HCT116 (cell line): ENCODE measurements at regions not wholly inside any gene's neighbourhood (a gene's known extent, or its start where the extent isn't known, plus 50 kb on each side); places are given as distances from the start of the nearest gene placed in this dataset.

ENCODE experiments used
- ATAC-seq: fragments of 200-7000 bp; cut with Tn5 transposase; 2 replicates; pipeline ENCODE4 v1.9.1; 2020; ENCODE audit warnings: mild to moderate bottlenecking, moderate library complexity
- BruUV-seq: library from RNA; stranded (reverse); fragments of 400-500 nt; replicated peaks from 2 replicates; lab custom pipeline; 2021; lab: Mats Ljungman, UMichigan
- CTCF ChIA-PET: fragments of 300-600 bp; sonication (Branson Sonifier 250); formaldehyde crosslinking; loops from one replicate; lab custom pipeline; 2021; ENCODE audit warnings: antibody characterized with exemption; lab: Charles Lee
- POLR2A ChIA-PET: fragments of 300-600, 350-600 bp; sonication (Branson Sonifier 250); formaldehyde crosslinking; loops from one replicate; lab custom pipeline; 2021; ENCODE audit warnings: antibody characterized with exemption; lab: Charles Lee
- RAD21 ChIA-PET, 2 experiments: fragments of 300-600 bp; sonication (Branson Sonifier 250); formaldehyde crosslinking; loops; one replicate each; lab custom pipeline; 2023; ENCODE audit warnings: low total read pairs in 2 of 2; ENCODE audit not compliant: uncharacterized antibody in 2 of 2, unreplicated experiment in 2 of 2, low non-redundant PET in 1 of 2; lab: Charles Lee
- DNase-seq: peaks from one replicate; pipeline ENCODE4 v3.0.0-alpha.2; 2010; ENCODE audit warnings: low read depth, low spot score
- H2AFZ ChIP-seq: fragments of 200-600 bp; shearing (Covaris generic), sonication (generic); 2 replicates; pipeline ENCODE4 v1.6.1; 2017; ENCODE audit warnings: low read depth, mixed run types, mixed read lengths, antibody characterized with exemption, low read length; ENCODE audit not compliant: poor library complexity, severe bottlenecking
- H3K27ac ChIP-seq: 2 replicates; pipeline ENCODE4 v1.5.1; 2012; ENCODE audit warnings: low read depth, low read length
- H3K27me3 ChIP-seq: fragments of 200-600 bp; sonication (generic); 2 replicates; pipeline ENCODE4 v1.6.1; 2016; ENCODE audit warnings: mixed run types, low read length, mixed read lengths; ENCODE audit not compliant: insufficient read depth
- H3K36me3 ChIP-seq, 2 experiments: fragments of 200-500 bp in 1 of 2; fragments of 200-600 bp in 1 of 2; sonication (Bioruptor generic) in 1 of 2; sonication (generic) in 1 of 2; 2 replicates each; pipeline versions ENCODE4 v1.5.1 to v1.6.1; 2014 to 2016; ENCODE audit warnings: low read length in 2 of 2, inconsistent platforms in 1 of 2, mixed read lengths in 1 of 2, mixed run types in 1 of 2; ENCODE audit not compliant: insufficient read depth in 2 of 2, control insufficient read depth in 1 of 2
- H3K4me1 ChIP-seq, 2 experiments: fragments of 200-600 bp in 1 of 2; sonication (generic) in 1 of 2; 2 replicates each; pipeline versions ENCODE4 v1.5.1 to v1.6.1; 2012 to 2017; ENCODE audit warnings: low read length in 2 of 2, inconsistent platforms in 1 of 2, mild to moderate bottlenecking in 1 of 2, mixed read lengths in 1 of 2, mixed run types in 1 of 2, moderate library complexity in 1 of 2; ENCODE audit not compliant: insufficient read depth in 2 of 2, control insufficient read depth in 1 of 2
- H3K4me2 ChIP-seq: fragments of 200-600 bp; sonication (generic); 2 replicates; pipeline ENCODE4 v1.6.1; 2017; ENCODE audit warnings: mixed run types, low read length, mixed read lengths
- H3K4me3 ChIP-seq, 2 experiments: fragments of 200-600 bp in 1 of 2; sonication (generic) in 1 of 2; replicated peaks in 1 of 2; 2 replicates each; pipeline ENCODE4 v1.5.1; 2011 to 2016; ENCODE audit warnings: low read length in 2 of 2, control low read depth in 1 of 2, low read depth in 1 of 2, mild to moderate bottlenecking in 1 of 2, mixed read lengths in 1 of 2, mixed run types in 1 of 2
- H3K79me2 ChIP-seq: fragments of 200-600 bp; sonication (generic); 2 replicates; pipeline ENCODE4 v1.6.1; 2017; ENCODE audit warnings: mild to moderate bottlenecking, mixed run types, low read length, moderate library complexity, mixed read lengths; ENCODE audit not compliant: insufficient read depth
- H3K9ac ChIP-seq: fragments of 200-600 bp; sonication (generic); 2 replicates; pipeline ENCODE4 v1.6.1; 2016; ENCODE audit warnings: low read length, mixed read lengths
- H3K9me2 ChIP-seq: fragments of 200-600 bp; sonication (generic), shearing (Covaris generic); 2 replicates; pipeline ENCODE4 v1.6.1; 2017; ENCODE audit warnings: mixed run types, mild to moderate bottlenecking, moderate library complexity; ENCODE audit not compliant: insufficient read depth
- H3K9me3 ChIP-seq, 2 experiments: fragments of 200-500 bp in 1 of 2; fragments of 200-600 bp in 1 of 2; sonication (Bioruptor generic) in 1 of 2; sonication (generic) in 1 of 2; 2 replicates each; pipeline ENCODE4 v1.6.1; 2014 to 2017; ENCODE audit warnings: low read length in 2 of 2, mixed read lengths in 2 of 2, inconsistent platforms in 1 of 2, low read depth in 1 of 2, mild to moderate bottlenecking in 1 of 2, mixed run types in 1 of 2, moderate library complexity in 1 of 2; ENCODE audit not compliant: control insufficient read depth in 1 of 2, insufficient read depth in 1 of 2
- H4K20me1 ChIP-seq: fragments of 200-600 bp; sonication (generic), shearing (Covaris generic); 2 replicates; pipeline ENCODE4 v1.6.1; 2017; ENCODE audit warnings: mixed run types, mild to moderate bottlenecking, moderate library complexity; ENCODE audit not compliant: insufficient read depth
- CBX3 ChIP-seq: IDR thresholded peaks from 2 replicates; pipeline ENCODE4 v1.6.1; 2012; ENCODE audit warnings: low read depth
- CEBPB ChIP-seq: IDR thresholded peaks from 2 replicates; pipeline ENCODE4 v1.6.1; 2012; ENCODE audit warnings: low read depth
- EGR1 ChIP-seq: IDR thresholded peaks from 2 replicates; pipeline ENCODE4 v1.6.1; 2012; ENCODE audit warnings: low read depth
- EZH2 ChIP-seq: fragments of 200-600 bp; sonication (generic); IDR thresholded peaks from 2 replicates; pipeline ENCODE4 v1.6.1; 2017; ENCODE audit warnings: antibody characterized with exemption, mixed run types
- EZH2phosphoT487 ChIP-seq: fragments of 200-600 bp; IDR thresholded peaks from 2 replicates; pipeline ENCODE4 v1.6.1; 2018; ENCODE audit warnings: antibody characterized with exemption, borderline replicate concordance
- FOSL1 ChIP-seq: IDR thresholded peaks from 2 replicates; pipeline ENCODE4 v1.6.1; 2012; ENCODE audit warnings: low read depth
- JUND ChIP-seq: IDR thresholded peaks from 2 replicates; pipeline ENCODE4 v1.6.1; 2012
- MAX ChIP-seq: IDR thresholded peaks from 2 replicates; pipeline ENCODE4 v1.6.1; 2012
- POLR2AphosphoS5 ChIP-seq: IDR thresholded peaks from 2 replicates; pipeline ENCODE4 v1.6.1; 2011; ENCODE audit warnings: mild to moderate bottlenecking, low read depth, low read length, moderate library complexity
- SIN3A ChIP-seq: IDR thresholded peaks from 2 replicates; pipeline ENCODE4 v1.6.1; 2012; ENCODE audit warnings: low read depth
- SP1 ChIP-seq: IDR thresholded peaks from 2 replicates; pipeline ENCODE4 v1.6.1; 2012; ENCODE audit warnings: low read depth
- SRF ChIP-seq: IDR thresholded peaks from 2 replicates; pipeline ENCODE4 v1.6.1; 2012; ENCODE audit warnings: low read depth
- TCF7L2 ChIP-seq: IDR thresholded peaks from 2 replicates; pipeline ENCODE4 v1.7.0; 2011; ENCODE audit warnings: borderline replicate concordance, inconsistent platforms; ENCODE audit not compliant: insufficient read depth, insufficient read length; ENCODE audit errors: extremely low read depth
- YY1 ChIP-seq: IDR thresholded peaks from 2 replicates; pipeline ENCODE4 v1.6.1; 2011; ENCODE audit warnings: low read length, low read depth, moderate library complexity, mild to moderate bottlenecking; ENCODE audit not compliant: insufficient replicate concordance; ENCODE audit errors: extremely low read depth
- intact Hi-C: fragments of 100-400 bp; cut with micrococcal nuclease; formaldehyde crosslinking; loops from 2 replicates; pipeline ENCODE4 v1.10.0; 2022
- TF ChIP-seq, protein P1 (sequence below): IDR thresholded peaks from 2 replicates; pipeline ENCODE4 v1.6.1; 2012

DNA sequence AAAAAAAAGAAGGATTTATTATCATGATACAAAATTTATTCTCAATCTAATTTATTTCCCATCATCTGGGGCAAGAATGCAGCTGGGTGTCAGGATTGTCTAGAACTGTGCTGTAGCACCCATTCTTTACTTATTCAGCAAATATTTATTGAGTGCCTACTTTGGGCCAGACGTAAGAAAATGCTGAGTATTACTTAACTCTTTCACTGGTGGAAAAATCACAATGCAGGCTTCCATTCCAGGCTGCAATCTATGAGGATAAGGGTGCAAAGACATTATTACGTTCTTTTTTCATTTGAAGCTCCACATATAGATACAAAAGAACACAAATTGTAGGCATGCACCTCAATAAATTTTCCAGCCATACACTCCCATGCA lies 86.0 kb upstream of the CDKN3 start:
- no peak overlapping the region for H3K4me3 ChIP-seq
- ChIA-PET POLR2A (no interaction called here), RAD21 (no interaction called here), CTCF (no interaction called here)
- peaks cover 23 to 37% of the 10 kb centered on the region in 2 experiments for H3K4me1 ChIP-seq
- H3K9me3 ChIP-seq, result no peaks in the 10 kb centered on the region
- no peak overlapping the region for H3K4me2 ChIP-seq
- ATAC-seq, result no peak
- peak overlapping the region; percentile 41; the same call in 1 of the 2 replicates for H3K27ac ChIP-seq
- no peak overlapping the region for H2AFZ ChIP-seq
- TF ChIP-seq SIN3A (no peak), EZH2phosphoT487 (no peak)
- TF ChIP-seq, protein P1, sequence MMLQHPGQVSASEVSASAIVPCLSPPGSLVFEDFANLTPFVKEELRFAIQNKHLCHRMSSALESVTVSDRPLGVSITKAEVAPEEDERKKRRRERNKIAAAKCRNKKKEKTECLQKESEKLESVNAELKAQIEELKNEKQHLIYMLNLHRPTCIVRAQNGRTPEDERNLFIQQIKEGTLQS, result no peak
- H4K20me1 ChIP-seq, result no peaks in the 10 kb centered on the region
- H3K79me2 ChIP-seq, result no peaks in the 10 kb centered on the region
- H3K9me2 ChIP-seq, result no peaks in the 10 kb centered on the region
- intact Hi-C loops, result loop anchor here (5.0 kb wide), 1 partner anchor 59 kb away; no protein-coding TSS in a partner anchor
- H3K27me3 ChIP-seq, result no peaks in the 10 kb centered on the region
- DNase-seq, result no peak
- no peak overlapping the region for H3K9ac ChIP-seq
- no TSS peak for BruUV-seq
- no peaks in the 10 kb centered on the region for H3K36me3 ChIP-seq

GRCh38 chr14:54312166-54312801 lies 84.5 kb upstream of the CDKN3 start:
- Histone ChIP-seq H3K4me2 (peak overlapping the region; percentile 52), H3K9ac (no peak overlapping the region), H3K9me2 (no peaks in the 10 kb centered on the region), H3K79me2 (no peaks in the 10 kb centered on the region), H3K4me1 (peaks cover 23 to 37% of the 10 kb centered on the region in 2 experiments), H3K27me3 (no peaks in the 10 kb centered on the region), H3K27ac (peak overlapping the region; percentile 41), H2AFZ (no peak overlapping the region)
- CTCF ChIA-PET, result no interaction called here
- RAD21 ChIA-PET, result no interaction called here
- peak; percentile 62 for DNase-seq
- TF ChIP-seq MAX (no peak), EZH2 (no peak), YY1 (no peak), POLR2AphosphoS5 (0 out of 2 replicates have a peak, but pooled peaks have one; percentile 22), SIN3A (no peak), CEBPB (peak; percentile 54), CBX3 (no peak; the same call in 1 of the 2 replicates), TCF7L2 (peak; percentile 64), EGR1 (0 out of 2 replicates have a peak, but pooled peaks have one; percentile 21), SRF (no peak), SP1 (peak; percentile 65; the same call in 1 of the 2 replicates), JUND (0 out of 2 replicates have a peak, but pooled peaks have one; percentile 17), FOSL1 (0 out of 2 replicates have a peak, but pooled peaks have one; percentile 19)
- TF ChIP-seq, all 23 proteins: peak for 7
- peak; percentile 88 for ATAC-seq
- no peaks in the 10 kb centered on the region for H4K20me1 ChIP-seq
- H3K9me3 ChIP-seq, result no peaks in the 10 kb centered on the region
- no TSS peak for BruUV-seq
- H3K4me3 ChIP-seq, result peak overlapping the region in 1 of 2 experiments; percentile 1; a peak in 1 of 4 replicates
- POLR2A ChIA-PET, result no interaction called here
- intact Hi-C loops, result loop anchor here (5.0 kb wide), 1 partner anchor 60 kb away; no protein-coding TSS in a partner anchor
- H3K36me3 ChIP-seq, result no peaks in the 10 kb centered on the region
